DND-41 (cell line): ENCODE measurements at regions not wholly inside any gene's neighbourhood (a gene's known extent, or its start where the extent isn't known, plus 50 kb on each side); places are given as distances from the start of the nearest gene placed in this dataset.

ENCODE experiments used
- ATAC-seq: fragments of 200-7000 bp; cut with Tn5 transposase; 3 replicates; pipeline ENCODE4 v1.9.1; 2021; ENCODE audit warnings: low read depth; ENCODE audit not compliant: insufficient read depth
- DNase-seq: peaks from one replicate; pipeline ENCODE4 v3.0.0-alpha.2; 2020
- H2AFZ ChIP-seq: 2 replicates; pipeline ENCODE4 v1.6.0; 2012; ENCODE audit warnings: low read depth, low read length
- H3K27ac ChIP-seq: 2 replicates; pipeline ENCODE4 v1.5.1; 2012; ENCODE audit warnings: low read length, inconsistent platforms
- H3K27me3 ChIP-seq: fragments of 200-600 bp; sonication (generic); 2 replicates; pipeline ENCODE4 v1.6.0; 2012; ENCODE audit warnings: low read length, mild to moderate bottlenecking, inconsistent platforms; ENCODE audit not compliant: insufficient read depth, poor library complexity
- H3K36me3 ChIP-seq: 2 replicates; pipeline ENCODE4 v1.5.1; 2012; ENCODE audit warnings: low read length, inconsistent platforms; ENCODE audit not compliant: insufficient read depth
- H3K4me1 ChIP-seq: 2 replicates; pipeline ENCODE4 v1.5.1; 2012; ENCODE audit warnings: mild to moderate bottlenecking, low read length; ENCODE audit not compliant: insufficient read depth
- H3K4me2 ChIP-seq: 2 replicates; pipeline ENCODE4 v1.6.0; 2012; ENCODE audit warnings: mild to moderate bottlenecking, moderate library complexity, low read length, inconsistent platforms; ENCODE audit not compliant: insufficient read depth
- H3K4me3 ChIP-seq, 2 experiments: fragments of 200-600 bp in 1 of 2; shearing (Covaris generic) in 1 of 2; 2 replicates each; pipeline ENCODE4 v1.5.1; 2012 to 2016; ENCODE audit warnings: inconsistent platforms in 2 of 2, low read length in 2 of 2, mild to moderate bottlenecking in 2 of 2, low read depth in 1 of 2, moderate library complexity in 1 of 2
- H3K79me2 ChIP-seq: 2 replicates; pipeline ENCODE4 v1.6.0; 2012; ENCODE audit warnings: low read length, inconsistent platforms; ENCODE audit not compliant: insufficient read depth
- H3K9ac ChIP-seq: 2 replicates; pipeline ENCODE4 v1.6.0; 2012; ENCODE audit warnings: low read depth, mild to moderate bottlenecking, inconsistent platforms, low read length, moderate library complexity
- H3K9me3 ChIP-seq: 2 replicates; pipeline ENCODE4 v1.5.1; 2012; ENCODE audit warnings: low read length, moderate library complexity, mild to moderate bottlenecking, inconsistent platforms; ENCODE audit not compliant: insufficient read depth, severe bottlenecking
- H4K20me1 ChIP-seq: 2 replicates; pipeline ENCODE4 v1.6.0; 2012; ENCODE audit warnings: low read length; ENCODE audit not compliant: insufficient read depth
- CTCF ChIP-seq: IDR thresholded peaks from 2 replicates; pipeline ENCODE4 v1.5.1; 2012; ENCODE audit warnings: borderline replicate concordance, low read length, moderate library complexity, mild to moderate bottlenecking; ENCODE audit not compliant: poor library complexity, severe bottlenecking; ENCODE audit errors: extremely low read depth
- EZH2 ChIP-seq: IDR thresholded peaks from 3 replicates; pipeline ENCODE4 v1.6.1; 2012; ENCODE audit warnings: borderline replicate concordance, low read depth, mild to moderate bottlenecking, moderate library complexity, low read length, inconsistent platforms; ENCODE audit not compliant: severe bottlenecking

- no peak for DNase-seq
- H3K4me3 ChIP-seq: no peak overlapping the region
- TF ChIP-seq EZH2 (no peak), CTCF (no peak)
- H2AFZ ChIP-seq: no peak overlapping the region
- H3K36me3 ChIP-seq: no peaks in the 10 kb centered on the region
- H3K79me2 ChIP-seq: no peaks in the 10 kb centered on the region
- no peak for ATAC-seq
- H3K4me1 ChIP-seq: no peaks in the 10 kb centered on the region
- H3K9me3 ChIP-seq: no peaks in the 10 kb centered on the region
- no peaks in the 10 kb centered on the region for H3K27me3 ChIP-seq
- no peak overlapping the region for H3K27ac ChIP-seq
- no peak overlapping the region for H3K9ac ChIP-seq
- no peak overlapping the region for H3K4me2 ChIP-seq
- no peaks in the 10 kb centered on the region for H4K20me1 ChIP-seq
Measured at GRCh38 chr15:38192496-38192895, 60.1 kb upstream of the SPRED1 start.

GRCh38 chr15:38193496-38193895 lies 59.1 kb upstream of the SPRED1 start:
- Histone ChIP-seq H3K4me2 (no peak overlapping the region), H3K27me3 (no peaks in the 10 kb centered on the region), H3K27ac (no peak overlapping the region), H2AFZ (no peak overlapping the region), H3K4me1 (no peaks in the 10 kb centered on the region), H4K20me1 (no peaks in the 10 kb centered on the region), H3K9ac (no peak overlapping the region), H3K9me3 (no peaks in the 10 kb centered on the region), H3K4me3 (no peak overlapping the region), H3K36me3 (no peaks in the 10 kb centered on the region), H3K79me2 (no peaks in the 10 kb centered on the region)
- DNase-seq (no peak), ATAC-seq (no peak)
- TF ChIP-seq EZH2 (no peak), CTCF (no peak)

GRCh38 chr15:38195191-38195901 lies 57.3 kb upstream of the SPRED1 start:
- H3K4me3 ChIP-seq: no peak overlapping the region
- TF ChIP-seq EZH2 (no peak), CTCF (no peak)
- no peaks in the 10 kb centered on the region for H3K79me2 ChIP-seq
- no peaks in the 10 kb centered on the region for H3K36me3 ChIP-seq
- H3K27me3 ChIP-seq: no peaks in the 10 kb centered on the region
- DNase-seq (no peak), ATAC-seq (no peak)
- H4K20me1 ChIP-seq: no peaks in the 10 kb centered on the region
- no peak overlapping the region for H2AFZ ChIP-seq
- no peaks in the 10 kb centered on the region for H3K4me1 ChIP-seq
- H3K4me2 ChIP-seq: no peak overlapping the region
- H3K9me3 ChIP-seq: no peaks in the 10 kb centered on the region
- no peak overlapping the region for H3K27ac ChIP-seq
- no peak overlapping the region for H3K9ac ChIP-seq
